Esophagus mucosa (tissue), 1 donor: ENCODE measurements at regions not wholly inside any gene's neighbourhood (a gene's known extent, or its start where the extent isn't known, plus 50 kb on each side); places are given as distances from the start of the nearest gene placed in this dataset.

Experiments
- ATAC-seq: fragments of 200-7000 bp; cut with Tn5 transposase; one replicate; pipeline ENCODE4 v1.9.1; 2020
- donor health status: DM: yes; HTN: yes; CAD: no.

GRCh38 chr12:124686370-124687173 is 119.2 kb upstream of the NCOR2 start:
- no peak for ATAC-seq

DNA sequence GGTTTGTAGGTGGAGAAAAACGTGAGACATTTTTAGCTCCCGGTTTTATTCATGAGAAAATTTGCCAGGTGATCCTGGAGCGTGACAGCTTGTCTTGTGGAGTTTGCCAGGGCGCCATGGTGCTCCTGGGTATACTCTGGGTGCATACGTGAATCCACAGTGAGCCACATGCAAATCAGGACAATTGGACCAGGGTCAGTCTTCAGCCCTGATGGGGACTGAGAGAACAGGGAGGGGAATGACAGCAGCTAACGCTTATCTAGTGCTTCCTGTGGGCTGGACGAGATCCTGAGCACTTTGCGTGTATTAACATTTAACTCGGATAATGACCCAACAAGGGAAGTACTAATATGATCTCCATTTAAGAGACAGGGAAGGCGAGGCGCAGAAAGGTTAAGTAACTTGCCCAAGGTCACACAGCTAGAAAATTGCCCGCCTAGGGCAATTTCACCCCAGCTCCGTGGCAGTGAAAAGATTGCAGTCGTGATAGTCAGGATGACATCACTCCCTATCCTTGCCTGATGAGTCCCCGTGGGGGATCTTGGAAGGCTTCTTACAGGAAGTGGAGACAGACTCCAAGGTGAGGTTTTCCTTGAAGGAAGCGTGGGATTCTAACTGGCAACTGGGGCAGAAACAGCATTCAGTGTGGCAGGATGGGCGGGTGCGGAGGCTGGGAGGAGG is 118.4 kb upstream of the NCOR2 start:
- ATAC-seq = no peak

- ATAC-seq = peak; percentile 37
Measured at GRCh38 chr12:124684971-124685688, 117.7 kb upstream of the NCOR2 start.

- ATAC-seq = peak; percentile 19
Measured at GRCh38 chr12:124684496-124684895, 117.1 kb upstream of the NCOR2 start.

- ATAC-seq = peak; percentile 83
Measured at GRCh38 chr12:124683152-124684124, 116.0 kb upstream of the NCOR2 start.

DNA sequence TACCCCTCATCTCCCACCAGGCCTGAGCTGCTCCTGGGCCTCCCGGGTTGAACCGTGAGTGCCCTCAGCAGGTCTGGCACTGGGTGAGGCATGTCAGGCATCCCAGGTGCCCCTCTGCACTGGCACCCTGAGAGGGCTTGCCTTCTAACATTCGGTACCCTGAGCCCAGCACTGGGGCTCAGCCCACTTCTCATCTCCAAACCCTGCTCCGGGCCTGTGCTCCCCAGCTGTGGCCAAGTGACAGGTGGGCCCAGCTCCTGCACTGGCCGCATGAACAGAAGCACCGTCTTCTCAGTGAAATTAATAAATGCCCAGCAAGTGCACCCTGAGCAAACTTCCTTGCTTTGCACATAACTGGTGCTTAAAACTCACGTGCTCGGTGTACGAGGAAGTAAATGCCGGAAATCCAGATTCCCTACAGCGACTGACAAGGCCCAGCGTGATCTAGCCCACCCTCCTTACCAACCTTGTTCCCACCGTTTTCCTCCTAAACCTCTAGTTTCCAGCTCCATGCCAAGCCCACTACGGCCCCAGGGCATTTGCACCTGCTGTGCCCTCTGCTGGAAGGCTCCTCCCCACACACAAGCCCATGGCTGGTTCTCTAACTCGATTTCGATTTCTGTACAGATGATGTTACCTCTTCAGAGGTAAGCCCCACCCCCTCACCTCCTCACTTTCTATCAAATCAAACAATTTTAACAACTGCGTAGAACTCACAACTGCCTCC is 115.2 kb upstream of the NCOR2 start:
- peak; percentile 21 for ATAC-seq

- ATAC-seq = no peak
Measured at GRCh38 chr12:124681779-124682391, 114.5 kb upstream of the NCOR2 start.

DNA sequence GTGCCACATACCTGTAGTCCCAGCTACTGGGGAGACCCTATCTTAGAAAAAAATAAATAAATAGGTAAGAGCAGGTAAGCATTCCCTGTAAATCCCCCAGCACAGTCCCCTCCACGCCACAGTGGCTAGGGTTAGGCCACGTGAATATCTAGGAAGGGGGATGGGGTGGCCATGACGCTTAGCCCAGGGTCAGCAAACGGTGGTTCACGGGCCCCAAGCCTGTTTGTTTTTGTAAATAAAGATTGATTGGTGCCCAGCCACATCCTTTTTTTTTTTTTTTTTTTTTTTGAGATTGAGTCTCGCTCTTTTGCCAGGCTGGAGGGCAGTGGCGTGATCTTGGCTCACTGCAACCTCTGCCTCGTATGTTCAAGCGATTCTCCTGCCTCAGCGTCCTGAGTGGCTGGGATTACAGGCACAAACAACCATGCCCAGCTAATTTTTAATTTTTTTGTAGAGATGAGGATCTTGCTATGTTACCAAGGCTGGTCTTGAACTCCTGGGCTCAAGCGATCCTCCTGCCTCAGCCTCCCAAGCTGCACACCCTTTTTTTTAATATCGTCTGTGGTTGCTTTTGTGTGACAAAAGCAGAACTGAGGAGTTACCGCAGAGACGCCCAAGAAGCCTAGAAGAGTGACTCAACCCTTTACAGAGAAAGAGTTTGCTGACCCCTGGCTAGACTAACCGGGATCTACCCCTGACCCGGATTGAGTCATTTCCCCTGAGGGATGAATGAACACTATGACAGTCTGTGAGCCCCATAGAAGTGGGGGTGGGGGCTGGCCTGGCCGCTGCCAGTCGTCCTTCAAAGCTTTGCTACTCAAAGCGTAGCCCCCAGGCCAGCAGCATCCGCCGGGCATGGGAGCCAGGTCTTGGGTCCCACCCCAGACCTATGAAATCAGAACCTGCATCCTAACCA is 113.7 kb upstream of the NCOR2 start:
- no peak for ATAC-seq

DNA sequence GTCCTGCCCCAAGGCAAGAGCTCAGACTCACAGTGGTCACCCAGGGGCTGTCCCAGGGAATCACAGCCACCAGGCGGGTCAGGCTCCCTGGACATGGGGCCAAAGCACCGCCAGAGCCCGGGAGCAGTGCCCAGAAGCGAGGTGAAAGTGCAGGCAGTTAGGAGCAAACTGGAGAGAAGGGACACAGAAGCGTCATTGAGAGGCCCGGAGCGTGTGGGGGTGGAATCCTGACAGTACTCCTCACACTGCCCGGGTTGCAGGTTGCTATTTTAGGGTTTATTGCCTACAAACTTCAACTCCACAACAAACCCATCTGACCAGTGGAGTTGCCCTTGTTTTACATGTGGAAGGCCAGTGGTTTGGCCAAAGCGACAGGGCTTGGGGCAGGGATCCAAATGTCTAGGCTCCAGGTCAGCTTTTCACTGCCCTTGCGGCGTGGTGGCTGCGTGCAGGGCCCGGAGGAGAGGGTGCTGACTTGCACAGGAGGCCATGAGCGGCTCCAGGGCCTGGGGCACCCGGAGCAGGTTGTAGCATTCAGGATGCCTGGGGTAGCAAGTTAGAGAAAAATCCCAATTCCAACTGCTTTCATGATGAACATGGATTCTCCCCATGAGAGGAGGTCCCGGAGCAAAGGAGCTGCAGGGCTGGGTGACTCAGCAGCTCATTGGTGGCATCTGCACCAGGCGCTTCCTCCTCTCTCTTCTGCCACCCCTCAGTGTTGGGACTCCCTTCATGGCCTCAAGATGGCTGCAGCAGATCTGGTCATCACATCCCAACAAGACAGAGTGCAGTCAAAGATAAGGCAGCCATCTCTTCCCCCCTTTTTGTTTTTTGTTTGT is 112.3 kb upstream of the NCOR2 start:
- ATAC-seq = no peak

DNA sequence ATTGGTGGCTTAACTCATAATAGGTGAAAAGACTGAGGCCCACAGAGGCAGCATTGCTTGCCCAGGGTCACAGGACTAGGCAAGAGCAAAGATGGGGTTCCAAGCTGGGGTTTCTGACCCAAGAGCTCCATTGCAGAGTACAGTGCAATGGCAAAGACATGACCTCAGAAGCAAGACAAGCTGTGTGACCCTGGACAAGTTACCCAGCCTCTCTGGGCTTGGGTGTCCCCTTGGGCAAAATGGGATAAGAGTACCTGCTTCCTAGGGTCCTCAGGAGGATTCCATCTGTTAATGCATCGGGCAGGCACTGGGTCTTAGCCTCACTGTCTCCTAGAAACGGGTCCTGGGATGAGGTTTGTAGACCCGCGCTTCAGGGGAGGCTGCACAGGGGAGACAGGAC is 111.6 kb upstream of the NCOR2 start:
- no peak for ATAC-seq

DNA sequence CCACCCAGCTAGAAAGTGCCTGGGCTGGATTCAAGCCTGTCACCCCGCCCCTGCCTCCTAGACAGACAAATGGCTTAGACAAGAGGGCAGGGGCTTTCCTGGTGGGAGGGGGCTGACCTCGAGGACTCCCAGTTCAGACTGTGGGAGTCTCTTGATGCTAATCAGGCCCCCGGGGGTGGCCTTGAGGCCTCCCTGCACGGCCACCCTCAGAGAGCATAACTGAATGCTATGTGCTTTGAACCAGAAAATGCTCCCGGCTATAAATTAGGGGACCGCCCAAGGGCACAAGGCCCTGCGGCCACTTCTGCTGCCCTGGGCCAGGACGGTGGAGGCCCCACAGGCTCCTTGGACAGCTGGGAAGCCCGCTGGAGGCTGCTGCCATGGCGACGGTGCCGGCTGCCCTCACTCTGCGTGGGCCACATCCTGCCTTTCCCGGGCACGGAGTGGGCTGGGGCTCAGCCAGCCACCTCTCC is 111.0 kb upstream of the NCOR2 start:
- ATAC-seq = no peak

DNA sequence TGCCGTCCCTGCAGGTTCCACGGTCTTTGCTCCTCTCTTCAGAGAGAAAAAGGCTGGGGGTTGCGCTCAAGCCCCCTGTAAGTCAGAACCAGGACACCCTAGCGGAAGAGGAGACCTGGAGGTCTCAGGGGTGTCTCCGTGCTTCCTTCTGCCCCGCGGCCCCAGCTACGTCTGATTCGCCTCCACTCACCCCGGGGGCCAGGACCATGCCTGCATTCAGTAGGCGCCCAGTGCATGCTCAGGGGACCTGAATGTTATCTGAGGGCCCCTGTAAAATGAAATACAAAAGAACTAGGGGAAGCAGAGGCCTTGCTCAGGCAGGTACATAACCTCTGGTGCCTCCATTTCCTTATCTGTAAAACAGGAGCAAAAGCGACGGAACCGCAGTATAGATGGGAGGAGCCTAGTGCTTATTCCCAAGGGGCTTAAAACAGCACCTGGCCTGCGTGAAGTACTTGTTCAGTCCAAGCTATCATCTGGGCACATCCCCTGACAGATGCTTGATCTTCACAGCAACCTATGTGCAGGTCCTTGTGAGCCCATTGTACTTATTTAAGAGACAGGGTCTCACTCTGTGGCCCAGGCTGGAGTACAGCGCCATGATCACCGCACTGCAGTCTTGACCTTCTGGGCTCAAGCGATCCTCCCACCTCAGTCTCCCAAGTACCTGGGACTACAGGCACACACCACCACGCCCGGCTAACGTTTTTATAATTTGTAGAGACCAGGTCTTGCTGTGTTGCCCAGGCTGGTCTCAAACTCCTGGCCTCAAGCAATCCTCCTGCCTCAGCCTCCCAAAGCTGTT is 110.3 kb upstream of the NCOR2 start:
- no peak for ATAC-seq

DNA sequence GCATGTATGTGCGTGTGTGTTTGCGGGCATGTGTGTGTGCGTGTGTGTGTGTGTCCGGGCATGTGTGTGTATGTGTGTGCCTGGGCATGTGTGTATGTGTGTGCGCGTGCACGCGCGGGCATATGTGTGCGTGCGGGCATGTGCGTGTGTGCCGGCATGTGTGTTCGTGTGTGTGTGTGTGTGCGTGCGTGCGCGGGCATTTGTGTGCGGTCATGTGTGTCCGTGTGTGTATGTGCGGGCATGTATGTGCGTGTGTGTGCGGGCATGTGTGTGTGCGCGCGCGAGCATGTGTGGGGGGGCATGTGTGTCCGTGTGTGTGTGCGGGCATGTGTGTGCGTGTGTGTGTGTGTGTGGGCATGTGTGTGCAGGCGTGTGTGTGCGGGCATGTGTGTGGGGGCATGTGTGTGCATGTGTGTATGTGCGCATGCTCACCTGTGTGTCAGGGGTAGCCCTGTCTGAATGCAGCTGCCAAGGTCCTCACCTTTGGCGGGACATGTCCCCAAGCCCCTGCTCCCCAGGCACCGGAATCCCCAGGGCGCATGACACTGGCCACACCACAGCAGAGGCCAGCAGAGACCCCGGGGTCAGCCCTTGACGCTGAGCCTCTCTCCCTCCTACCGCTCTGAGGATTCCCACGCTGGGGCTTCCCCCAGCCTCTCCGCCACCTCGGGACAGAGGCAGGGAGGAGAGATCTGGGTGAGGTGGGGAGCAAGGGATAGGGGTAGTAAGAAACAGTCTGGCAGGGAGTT is 109.5 kb upstream of the NCOR2 start:
- ATAC-seq = no peak

DNA sequence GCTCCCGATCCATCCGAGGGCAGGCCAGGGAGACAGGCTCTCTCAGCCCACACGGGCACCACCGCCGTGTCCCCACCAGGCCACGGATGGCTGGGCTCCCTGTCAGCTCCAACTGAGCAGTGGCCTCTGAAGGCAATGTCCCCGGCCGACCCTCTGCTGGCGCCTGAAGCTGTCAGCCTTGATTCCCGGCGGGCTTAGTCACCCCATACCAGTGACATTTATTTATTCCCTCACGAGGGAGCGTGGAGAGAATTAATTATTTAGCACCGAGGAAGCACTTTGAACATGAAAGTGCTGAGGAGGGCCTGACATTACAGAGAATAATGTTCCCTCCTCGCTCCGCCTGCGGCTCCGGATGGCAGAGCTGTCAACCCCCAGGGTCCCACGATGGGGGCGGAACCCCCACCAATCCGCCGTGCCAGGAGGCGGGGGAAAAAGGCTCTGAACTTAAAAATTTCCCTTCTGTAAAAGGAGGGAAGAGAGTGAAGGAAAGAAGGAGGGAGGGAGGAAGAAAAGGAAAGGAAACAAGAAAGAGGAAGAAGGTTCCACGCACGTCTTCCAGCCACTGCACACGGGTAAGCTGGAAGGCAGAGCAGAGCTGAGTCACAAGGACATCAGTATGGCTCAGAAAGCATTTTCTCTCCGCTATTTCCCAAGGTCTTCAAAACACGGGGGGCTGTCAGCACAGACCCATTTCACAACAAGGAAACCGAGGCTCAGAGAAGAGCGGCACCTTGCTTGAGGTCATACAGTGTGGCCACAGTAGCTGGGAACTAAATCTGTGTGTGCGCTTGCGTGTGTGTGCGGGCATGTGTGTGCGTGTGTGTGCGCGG is 108.7 kb upstream of the NCOR2 start:
- no peak for ATAC-seq

- ATAC-seq = no peak
Measured at GRCh38 chr12:124674937-124675336, 107.5 kb upstream of the NCOR2 start.
